ENCODE measurements at regions not wholly inside any gene's neighbourhood (a gene's known extent, or its start where the extent isn't known, plus 50 kb on each side); places are given as distances from the start of the nearest gene placed in this dataset.

DNA sequence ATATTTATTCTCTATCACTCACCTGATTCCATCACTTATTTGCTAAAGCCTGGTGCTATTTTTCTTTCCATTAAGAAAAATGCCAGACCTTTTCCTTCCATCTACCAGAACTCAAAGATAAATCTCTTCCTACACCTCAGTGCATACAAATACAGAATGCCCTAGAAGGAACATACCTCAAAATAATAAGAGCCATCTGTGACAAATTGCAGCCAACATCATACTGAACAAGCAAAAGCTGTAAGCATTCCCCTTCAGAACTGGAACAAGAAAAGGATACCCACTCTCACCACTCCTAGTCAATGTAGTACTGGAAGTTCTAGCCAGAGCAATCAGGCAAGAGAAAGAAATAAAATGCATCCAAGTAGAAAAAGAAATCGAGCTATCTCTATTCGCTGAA is 315.9 kb upstream of the UBE2E3 start:
- TF ChIP-seq EZH2phosphoT487 (conservative IDR thresholded peaks at IDR 0.05; ENCODE audit: low read length) = no peak
- TF ChIP-seq CTCF (IDR thresholded peaks at IDR 0.05; ENCODE audit: insufficient read depth, low read length, poor library complexity, severe bottlenecking) = no peak

GRCh38 chr2:180662941-180663471 is 317.4 kb upstream of the UBE2E3 start:
- Histone ChIP-seq H4K20me1 (ENCODE audit: low read depth, low read length) (no peaks in the 10 kb centered on the region), H2AFZ (ENCODE audit: low read depth, low read length, severe bottlenecking) (no peak overlapping the region), H3F3A (ENCODE audit: insufficient read depth) (no peaks in the 10 kb centered on the region), H3K9me3 (ENCODE audit: insufficient read depth, low read length) (no peaks in the 10 kb centered on the region), H3K9ac (ENCODE audit: low read length) (no peak overlapping the region), H3K79me2 (ENCODE audit: insufficient read depth, low read length) (no peaks in the 10 kb centered on the region), H3K4me3 (ENCODE audit: insufficient read depth, low read length, poor library complexity, severe bottlenecking) (no peak overlapping the region), H3K9me2 (replicated peaks; ENCODE audit: insufficient read depth, low read length) (no peaks in the 10 kb centered on the region), H3K4me2 (ENCODE audit: low read depth, low read length, poor library complexity, severe bottlenecking) (no peak overlapping the region), H3K27me3 (ENCODE audit: low read length) (no peaks in the 10 kb centered on the region), H3K27ac (ENCODE audit: low read depth, low read length) (no peak overlapping the region), H3K36me3 (ENCODE audit: low read length) (no peaks in the 10 kb centered on the region)
- no peak for TF ChIP-seq CTCF (IDR thresholded peaks at IDR 0.05; ENCODE audit: insufficient read depth, low read length, poor library complexity, severe bottlenecking)
- no peak for TF ChIP-seq EZH2phosphoT487 (conservative IDR thresholded peaks at IDR 0.05; ENCODE audit: low read length)

More for the DNA sequence above, 315.9 kb upstream of the UBE2E3 start:
- Histone ChIP-seq H3K36me3 (ENCODE audit: low read length) (no peaks in the 10 kb centered on the region), H3K79me2 (ENCODE audit: insufficient read depth, low read length) (no peaks in the 10 kb centered on the region), H2AFZ (ENCODE audit: low read depth, low read length, severe bottlenecking) (no peak overlapping the region), H3K27me3 (ENCODE audit: low read length) (no peaks in the 10 kb centered on the region), H4K20me1 (ENCODE audit: low read depth, low read length) (no peaks in the 10 kb centered on the region), H3K9me3 (ENCODE audit: insufficient read depth, low read length) (no peaks in the 10 kb centered on the region), H3K4me3 (ENCODE audit: insufficient read depth, low read length, poor library complexity, severe bottlenecking) (no peak overlapping the region), H3F3A (ENCODE audit: insufficient read depth) (no peaks in the 10 kb centered on the region), H3K27ac (ENCODE audit: low read depth, low read length) (no peak overlapping the region), H3K9ac (ENCODE audit: low read length) (no peak overlapping the region), H3K9me2 (replicated peaks; ENCODE audit: insufficient read depth, low read length) (no peaks in the 10 kb centered on the region), H3K4me2 (ENCODE audit: low read depth, low read length, poor library complexity, severe bottlenecking) (no peak overlapping the region)

GRCh38 chr2:180662521-180662920 is 317.9 kb upstream of the UBE2E3 start:
- Histone ChIP-seq H3F3A (ENCODE audit: insufficient read depth) (no peaks in the 10 kb centered on the region), H3K79me2 (ENCODE audit: insufficient read depth, low read length) (no peaks in the 10 kb centered on the region), H3K9me3 (ENCODE audit: insufficient read depth, low read length) (no peaks in the 10 kb centered on the region), H3K36me3 (ENCODE audit: low read length) (no peaks in the 10 kb centered on the region), H3K4me3 (ENCODE audit: insufficient read depth, low read length, poor library complexity, severe bottlenecking) (no peak overlapping the region), H3K27me3 (ENCODE audit: low read length) (no peaks in the 10 kb centered on the region), H4K20me1 (ENCODE audit: low read depth, low read length) (no peaks in the 10 kb centered on the region), H3K27ac (ENCODE audit: low read depth, low read length) (no peak overlapping the region), H3K4me2 (ENCODE audit: low read depth, low read length, poor library complexity, severe bottlenecking) (no peak overlapping the region), H3K9me2 (replicated peaks; ENCODE audit: insufficient read depth, low read length) (no peaks in the 10 kb centered on the region), H3K9ac (ENCODE audit: low read length) (no peak overlapping the region), H2AFZ (ENCODE audit: low read depth, low read length, severe bottlenecking) (no peak overlapping the region)
- no peak for TF ChIP-seq CTCF (IDR thresholded peaks at IDR 0.05; ENCODE audit: insufficient read depth, low read length, poor library complexity, severe bottlenecking)
- TF ChIP-seq EZH2phosphoT487 (conservative IDR thresholded peaks at IDR 0.05; ENCODE audit: low read length) = no peak

Measured in SU-DHL-6 (cell line).